ENCODE measurements at regions not wholly inside any gene's neighbourhood (a gene's known extent, or its start where the extent isn't known, plus 50 kb on each side); places are given as distances from the start of the nearest gene placed in this dataset.
A peak's percentile ranks its signal among the peaks of the same experiment; 100 is the strongest.

DNA sequence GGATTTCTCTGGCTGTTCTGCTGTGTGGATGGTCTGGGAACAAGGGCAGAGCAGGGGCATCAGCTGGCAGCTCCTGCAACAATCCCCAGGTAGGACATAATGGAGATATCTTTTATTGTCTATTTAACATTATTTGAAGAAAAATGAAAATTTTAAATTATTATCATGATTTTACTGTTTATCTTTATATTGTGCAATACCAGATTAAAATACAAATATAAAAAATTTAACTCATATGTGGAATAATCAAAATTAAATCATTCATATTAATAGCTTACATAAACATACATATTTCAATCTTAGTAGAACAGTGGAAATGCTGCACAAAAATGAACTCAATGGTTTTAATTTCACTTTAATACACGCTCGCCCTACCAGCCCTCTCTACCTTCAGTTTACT, 70.6 kb upstream of the FAM110C start:
- no peak for DNase-seq
- Histone ChIP-seq H3K27ac (no peak overlapping the region), H3K27me3 (peaks cover 6% of the 10 kb centered on the region), H3K4me1 (no peaks in the 10 kb centered on the region), H3K36me3 (no peaks in the 10 kb centered on the region), H3K9me3 (no peaks in the 10 kb centered on the region), H3K4me3 (no peak overlapping the region)
- TF ChIP-seq CTCF (IDR thresholded peaks at IDR 0.05): no peak
- no peak for ATAC-seq
- intact Hi-C loops (cut with DNase I): no loop called here

- intact Hi-C loops (cut with DNase I): no loop called here
- H3K9me3 ChIP-seq: no peaks in the 10 kb centered on the region
- no peaks in the 10 kb centered on the region for H3K36me3 ChIP-seq
- H3K4me3 ChIP-seq: no peak overlapping the region
- no peaks in the 10 kb centered on the region for H3K4me1 ChIP-seq
- H3K27me3 ChIP-seq: peaks cover 6% of the 10 kb centered on the region
- H3K27ac ChIP-seq: no peak overlapping the region
- no peak for TF ChIP-seq CTCF (IDR thresholded peaks at IDR 0.05)
- ATAC-seq: peak; percentile 77
- DNase-seq: no peak
Measured at GRCh38 chr2:115303-115702, 69.0 kb upstream of the FAM110C start.

GRCh38 chr2:114616-115015, 68.3 kb upstream of the FAM110C start:
- no peak for DNase-seq
- Histone ChIP-seq H3K9me3 (no peaks in the 10 kb centered on the region), H3K27me3 (peaks cover 6% of the 10 kb centered on the region), H3K27ac (no peak overlapping the region), H3K36me3 (no peaks in the 10 kb centered on the region), H3K4me1 (no peaks in the 10 kb centered on the region), H3K4me3 (no peak overlapping the region)
- intact Hi-C loops (cut with DNase I): no loop called here
- no peak for TF ChIP-seq CTCF (IDR thresholded peaks at IDR 0.05)
- ATAC-seq: no peak

DNA sequence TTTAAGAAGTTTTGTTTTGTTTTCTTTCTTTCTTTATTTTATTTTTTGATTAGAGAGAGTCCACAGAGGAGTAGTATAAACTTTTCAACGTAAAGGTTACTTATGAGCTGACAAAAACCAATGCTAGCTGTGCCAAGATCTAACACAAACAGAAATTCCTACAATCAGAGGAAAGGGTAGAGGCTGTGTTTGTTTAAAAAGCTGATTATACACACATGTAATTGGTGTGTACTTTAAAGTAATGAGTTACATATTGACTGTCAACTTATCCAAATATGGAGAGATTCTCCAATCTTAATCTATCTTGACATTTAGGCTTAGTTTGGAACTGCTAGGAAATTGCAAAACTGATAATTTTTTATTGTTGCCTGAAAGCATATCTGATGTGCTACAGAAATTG, 63.7 kb upstream of the FAM110C start:
- H3K9me3 ChIP-seq: no peaks in the 10 kb centered on the region
- TF ChIP-seq CTCF (IDR thresholded peaks at IDR 0.05): no peak
- intact Hi-C loops (cut with DNase I): no loop called here

DNA sequence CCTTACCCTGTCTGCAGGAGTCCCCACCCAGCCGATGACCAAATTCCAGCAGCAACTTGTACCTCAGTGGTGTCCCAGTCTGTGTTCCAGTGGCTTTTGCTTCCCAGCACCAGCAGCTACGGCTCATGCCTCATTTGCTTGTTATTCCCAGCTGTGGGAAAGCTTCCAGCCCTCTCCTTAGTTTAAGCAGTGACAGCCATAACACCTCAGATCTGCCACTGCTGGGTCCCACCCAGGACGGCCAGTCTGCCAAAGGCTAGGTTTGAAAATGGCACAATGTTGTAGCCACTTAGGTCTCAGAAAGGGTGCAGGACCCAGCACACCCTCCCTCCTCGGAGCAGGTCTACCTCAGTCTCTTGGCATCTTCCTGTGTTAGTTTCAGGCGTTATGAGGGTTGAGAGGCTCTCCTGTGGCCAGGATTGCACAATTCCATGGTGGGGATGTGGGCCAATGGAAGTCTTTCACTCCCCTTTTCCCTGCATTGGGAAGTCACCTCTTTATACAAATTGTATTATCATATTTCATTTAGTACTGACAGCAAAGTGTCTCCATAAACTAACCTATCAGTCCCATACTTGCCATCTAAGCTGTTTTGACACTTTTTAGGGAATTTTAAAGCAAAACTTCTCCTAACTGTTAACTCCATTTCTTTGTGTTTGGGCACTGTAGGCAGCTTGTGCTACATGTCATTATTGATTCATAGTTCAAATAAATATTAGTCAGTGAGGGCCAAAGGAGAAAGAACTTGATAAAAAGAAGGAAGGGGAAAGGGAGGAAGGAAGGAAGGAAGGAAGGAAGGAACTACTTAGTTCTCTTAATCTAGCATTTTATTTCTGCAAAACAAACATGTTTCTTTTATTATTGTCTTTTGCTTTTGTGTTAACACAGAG, 62.9 kb upstream of the FAM110C start:
- DNase-seq (no peak), ATAC-seq (peak; percentile 77)
- Histone ChIP-seq H3K4me1 (no peaks in the 10 kb centered on the region), H3K27ac (no peak overlapping the region), H3K27me3 (peaks cover 6% of the 10 kb centered on the region), H3K4me3 (no peak overlapping the region), H3K36me3 (no peaks in the 10 kb centered on the region), H3K9me3 (no peaks in the 10 kb centered on the region)
- intact Hi-C loops (cut with DNase I): no loop called here
- no peak for TF ChIP-seq CTCF (IDR thresholded peaks at IDR 0.05)

More for the DNA sequence above, 63.7 kb upstream of the FAM110C start:
- no peaks in the 10 kb centered on the region for H3K36me3 ChIP-seq
- DNase-seq (no peak), ATAC-seq (no peak)
- H3K4me3 ChIP-seq: no peak overlapping the region
- H3K27ac ChIP-seq: no peak overlapping the region
- peaks cover 6% of the 10 kb centered on the region for H3K27me3 ChIP-seq
- no peaks in the 10 kb centered on the region for H3K4me1 ChIP-seq

Measured in upper lobe of right lung (tissue), 1 donor.